Hindlimb muscle (tissue), 1 donor: ENCODE measurements at regions not wholly inside any gene's neighbourhood (a gene's known extent, or its start where the extent isn't known, plus 50 kb on each side); places are given as distances from the start of the nearest gene placed in this dataset.
"Not testable (repeated sequence)": the region's sequence is repeated elsewhere in the genome, so short reads cannot be mapped to it uniquely, and the experiment has no call there.

ENCODE experiments used
- DNase-seq: peaks from one replicate; pipeline ENCODE4 v3.0.0-alpha.2; 2013

- DNase-seq = no peak
Observed at GRCh38 chr4:66589183-66589582, 918.9 kb upstream of the EPHA5 start.

DNA sequence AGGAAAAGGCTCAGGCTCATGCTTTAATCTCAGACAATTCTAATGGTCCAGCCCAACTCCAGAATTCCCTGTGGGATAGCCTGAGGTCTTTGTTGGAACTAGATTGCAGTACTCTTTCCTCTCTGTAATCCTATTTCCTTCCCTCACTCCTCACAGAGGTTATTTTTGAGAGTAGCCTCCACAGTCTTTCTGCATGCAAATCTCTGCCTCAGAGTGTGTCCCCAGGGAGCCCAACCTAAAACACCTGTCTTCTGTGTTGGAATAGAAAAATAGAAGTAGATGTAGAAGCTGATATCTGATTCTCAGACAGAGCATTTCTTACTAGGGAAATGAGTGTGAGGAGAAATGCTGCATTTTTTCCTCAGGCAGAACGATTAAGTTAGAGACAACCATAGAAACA, 915.5 kb upstream of the EPHA5 start:
- DNase-seq = no peak

DNA sequence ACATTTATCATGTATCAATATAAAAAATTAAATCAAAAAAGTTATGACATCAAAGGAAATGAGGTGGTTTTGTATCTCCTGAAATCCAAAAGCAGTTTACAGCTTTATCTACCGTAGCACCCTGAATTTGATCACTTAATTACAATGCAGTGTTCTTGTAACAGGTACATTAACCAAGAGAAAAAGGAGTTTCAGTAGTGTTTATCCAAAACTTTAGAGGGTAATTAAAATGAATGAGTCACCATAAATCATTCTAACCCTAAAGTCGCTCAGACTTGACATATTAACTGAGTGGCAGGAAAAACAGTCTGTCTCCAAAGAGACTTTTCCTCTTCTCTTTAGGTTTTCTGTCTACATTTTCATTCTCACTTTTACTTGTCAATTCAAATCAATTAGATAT, 907.6 kb upstream of the EPHA5 start:
- DNase-seq = no peak

- DNase-seq = no peak
Observed at GRCh38 chr4:66575008-66575696, 904.9 kb upstream of the EPHA5 start.

GRCh38 chr4:66574145-66574978, 904.1 kb upstream of the EPHA5 start:
- no peak for DNase-seq

- DNase-seq = no peak
Observed at GRCh38 chr4:66572949-66573348, 902.7 kb upstream of the EPHA5 start.

GRCh38 chr4:66571145-66571695, 900.9 kb upstream of the EPHA5 start:
- DNase-seq = no peak

DNA sequence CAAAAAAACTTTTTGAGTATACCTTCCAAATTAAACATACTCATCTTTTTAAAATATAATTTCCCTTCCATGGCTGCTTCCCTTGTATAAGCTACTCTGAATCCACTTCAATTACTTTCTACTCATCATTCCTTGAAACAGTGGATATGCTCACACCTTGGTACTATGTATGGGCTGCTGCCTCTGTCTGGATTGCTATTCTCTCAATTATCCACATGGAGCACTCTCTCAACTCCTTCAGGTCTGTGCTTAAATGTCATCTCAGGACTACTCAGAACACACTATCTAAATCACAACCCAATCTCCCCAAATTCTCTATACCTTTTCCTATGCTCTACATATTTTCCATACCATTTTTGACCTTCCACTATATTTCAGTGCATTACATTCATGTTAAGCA, 898.9 kb upstream of the EPHA5 start:
- DNase-seq = no peak

GRCh38 chr4:66568431-66568830, 898.1 kb upstream of the EPHA5 start:
- DNase-seq = no peak

DNA sequence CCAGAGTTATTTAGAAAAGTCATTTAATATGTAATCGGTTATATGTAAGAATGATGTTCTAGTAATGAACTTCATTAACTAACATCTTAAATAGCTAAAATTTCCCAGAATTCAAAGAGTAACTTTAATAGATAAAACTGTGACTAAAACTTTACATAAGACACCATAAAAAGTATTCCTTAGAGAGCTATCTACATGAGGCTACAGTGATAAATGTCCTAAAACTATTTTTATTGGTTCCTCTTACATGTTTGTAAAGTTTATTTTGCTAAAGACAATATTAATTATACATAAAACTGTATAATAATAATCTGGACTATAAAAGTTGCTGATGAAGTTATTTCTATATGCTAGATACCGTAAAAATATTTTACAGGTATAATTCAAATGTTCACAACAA, 897.7 kb upstream of the EPHA5 start:
- DNase-seq = no peak

DNA sequence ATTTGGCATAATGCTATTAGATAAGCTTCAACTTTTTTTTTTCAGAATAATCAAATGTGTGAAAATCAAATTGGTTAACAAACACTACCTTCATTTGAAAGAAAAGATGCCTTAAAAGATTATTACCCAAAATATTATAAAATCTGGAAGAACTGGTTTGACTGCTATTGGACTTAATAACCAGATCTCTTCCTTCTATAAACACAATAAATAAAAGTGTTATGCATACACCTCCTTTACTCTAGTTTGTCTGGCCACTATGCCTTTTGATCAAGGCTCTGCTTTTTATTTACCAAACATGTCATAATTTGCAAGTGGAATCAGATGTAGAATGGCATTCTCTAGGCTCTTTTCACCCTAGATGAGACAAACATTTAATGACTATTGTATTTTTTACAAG, 897.3 kb upstream of the EPHA5 start:
- DNase-seq = no peak

DNA sequence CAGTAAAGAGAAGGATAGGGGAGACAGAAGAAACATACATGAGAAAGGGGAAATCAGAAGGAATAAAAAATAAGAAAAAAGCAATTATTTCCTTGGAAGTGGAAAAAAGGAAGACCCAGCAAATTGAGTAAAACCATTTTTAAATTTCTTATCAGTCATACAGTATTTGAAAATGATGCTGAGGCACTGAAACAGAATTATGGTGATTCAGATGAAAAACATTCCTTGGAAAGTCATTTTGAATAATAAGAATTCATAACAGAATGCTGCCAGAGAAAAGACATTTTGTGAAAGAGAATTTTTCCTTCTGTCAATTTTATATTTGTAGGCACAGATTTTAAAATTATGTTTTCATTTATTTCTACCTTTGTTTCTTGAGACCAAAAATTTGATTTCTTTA, 895.5 kb upstream of the EPHA5 start:
- no peak for DNase-seq

DNA sequence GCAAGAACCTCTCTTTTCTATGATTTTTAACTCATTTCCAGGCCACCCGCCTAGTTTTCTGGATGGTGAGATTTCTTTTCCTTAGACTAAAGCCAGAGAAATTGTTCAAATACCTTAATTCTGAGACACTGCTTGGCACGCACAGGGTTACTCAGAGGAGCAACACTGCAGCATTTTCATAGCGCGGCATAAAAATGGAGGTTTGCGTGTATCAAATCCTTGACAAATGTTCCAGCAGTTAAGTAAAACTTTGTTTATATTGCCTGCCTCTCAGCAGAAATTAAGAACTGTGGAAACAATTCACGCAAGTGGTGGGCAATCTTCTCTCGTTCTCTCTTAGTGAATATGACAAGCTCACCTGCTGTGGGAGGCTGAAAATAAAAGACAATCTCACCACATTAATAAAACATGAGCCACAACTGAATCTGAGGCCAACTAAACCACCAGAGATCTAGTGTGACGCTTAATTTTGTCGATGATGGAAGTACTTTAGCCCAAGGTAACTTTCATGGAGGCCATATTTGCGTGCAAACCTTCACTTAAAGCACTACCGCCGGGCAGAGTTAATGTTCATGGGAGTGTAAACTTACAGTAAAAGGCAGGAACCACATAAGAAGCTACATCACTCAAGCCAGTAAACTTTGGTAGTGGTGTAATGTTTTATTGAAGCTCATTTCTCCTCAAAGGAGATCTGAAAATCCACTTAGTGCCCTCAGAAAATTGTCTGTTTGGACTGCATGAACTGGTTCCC, 894.8 kb upstream of the EPHA5 start:
- peak; percentile 42 for DNase-seq

DNA sequence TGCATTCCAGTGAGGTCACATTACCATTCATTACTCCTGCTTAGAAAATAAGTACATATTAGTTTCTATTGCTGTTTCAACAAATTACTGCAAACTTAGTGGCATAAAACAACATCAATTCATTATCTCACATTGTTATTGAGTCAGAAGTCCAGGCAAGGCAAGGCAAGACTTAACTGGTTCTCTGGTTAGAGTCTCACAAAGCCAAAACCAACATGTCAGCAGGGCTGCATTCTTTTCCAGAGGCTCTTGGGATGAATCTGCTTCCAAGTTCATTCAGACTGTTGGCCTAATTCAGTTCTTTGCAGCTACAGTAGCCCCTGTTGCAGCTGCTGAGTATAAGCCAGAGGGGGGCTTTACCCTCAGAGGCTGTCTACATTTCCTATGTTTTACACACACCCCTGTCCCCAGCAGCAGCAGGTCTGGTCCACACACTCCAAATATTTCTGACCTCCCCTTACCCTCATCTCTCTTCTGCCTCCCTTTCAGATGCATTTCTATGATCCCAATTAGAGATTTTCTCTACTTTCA, 892.1 kb upstream of the EPHA5 start:
- no peak for DNase-seq

DNA sequence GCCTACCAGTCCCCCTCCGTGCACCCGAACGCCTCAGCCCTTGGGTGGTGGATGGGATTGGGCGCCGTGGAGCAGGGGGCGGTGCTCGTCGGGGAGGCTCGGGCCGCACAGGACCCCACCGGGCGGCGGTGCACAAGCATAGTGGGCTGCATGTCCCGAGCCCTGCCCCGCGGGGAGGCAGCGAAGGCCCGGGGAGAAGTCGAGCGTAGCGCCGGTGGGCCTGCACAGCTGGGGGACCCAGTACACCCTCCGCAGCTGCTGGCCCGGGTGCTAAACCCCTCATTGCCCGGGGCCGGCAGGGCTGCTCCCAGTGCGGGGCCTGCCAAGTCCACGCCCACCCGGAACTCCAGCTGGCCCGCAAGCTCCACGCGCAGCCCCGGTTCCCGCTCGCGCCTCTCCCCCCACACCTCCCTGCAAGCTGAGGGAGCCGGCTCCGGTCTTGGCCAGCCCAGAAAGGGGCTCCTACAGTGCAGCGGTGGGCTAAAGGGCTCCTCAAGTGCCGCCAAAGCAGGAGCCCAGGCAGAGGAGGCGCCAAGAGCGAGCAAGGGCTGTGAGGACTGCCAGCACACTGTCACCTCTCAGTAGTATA, 891.3 kb upstream of the EPHA5 start:
- DNase-seq = not testable (repeated sequence)

- DNase-seq = no peak
Observed at GRCh38 chr4:66558651-66559050, 888.4 kb upstream of the EPHA5 start.

DNA sequence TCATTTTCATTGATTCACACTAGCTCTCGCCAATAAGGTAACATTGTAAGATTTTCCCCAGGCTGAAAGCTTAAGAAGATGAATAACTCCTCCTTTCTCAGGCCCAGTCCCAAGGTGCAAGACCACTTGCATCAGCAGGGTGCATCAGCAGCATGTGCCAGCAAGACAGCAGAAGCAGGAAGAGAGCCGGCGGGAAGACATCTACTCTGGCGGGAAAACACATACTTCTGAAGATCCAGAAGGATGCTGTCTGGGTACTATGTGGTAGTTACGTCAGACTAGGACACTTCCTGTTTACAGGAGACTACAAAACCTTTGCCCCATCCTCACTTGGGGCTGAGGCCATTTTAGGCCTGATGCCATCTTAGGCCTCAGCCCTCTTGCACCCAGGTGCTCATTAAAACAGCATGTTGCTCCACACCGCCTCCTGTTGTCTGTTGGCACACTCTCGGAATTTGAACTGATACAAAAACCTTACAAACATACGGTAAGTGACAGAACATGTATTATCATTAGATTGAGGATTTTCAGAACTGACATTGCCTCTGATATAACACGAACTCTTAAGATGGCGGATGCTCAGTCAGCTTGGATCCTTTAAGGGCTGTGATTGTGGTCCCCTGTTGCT, 886.5 kb upstream of the EPHA5 start:
- no peak for DNase-seq

- DNase-seq = no peak
Observed at GRCh38 chr4:66555301-66555700, 885.0 kb upstream of the EPHA5 start.

GRCh38 chr4:66554826-66555225, 884.5 kb upstream of the EPHA5 start:
- DNase-seq = no peak

- not testable (repeated sequence) for DNase-seq
Observed at GRCh38 chr4:66545301-66545700, 875.0 kb upstream of the EPHA5 start.

- DNase-seq = no peak
Observed at GRCh38 chr4:66544281-66544680, 874.0 kb upstream of the EPHA5 start.

- DNase-seq = no peak
Observed at GRCh38 chr4:66539745-66540144, 869.5 kb upstream of the EPHA5 start.
